GM21723 (cell line): ENCODE measurements at regions not wholly inside any gene's neighbourhood (a gene's known extent, or its start where the extent isn't known, plus 50 kb on each side); places are given as distances from the start of the nearest gene placed in this dataset.

Experiments
- ATAC-seq: cut with Tn5 transposase; IDR thresholded peaks from one replicate; pipeline ENCODE4 v1.9.1; 2021; ENCODE audit warnings: mild to moderate bottlenecking, moderate library complexity; ENCODE audit not compliant: unreplicated experiment

DNA sequence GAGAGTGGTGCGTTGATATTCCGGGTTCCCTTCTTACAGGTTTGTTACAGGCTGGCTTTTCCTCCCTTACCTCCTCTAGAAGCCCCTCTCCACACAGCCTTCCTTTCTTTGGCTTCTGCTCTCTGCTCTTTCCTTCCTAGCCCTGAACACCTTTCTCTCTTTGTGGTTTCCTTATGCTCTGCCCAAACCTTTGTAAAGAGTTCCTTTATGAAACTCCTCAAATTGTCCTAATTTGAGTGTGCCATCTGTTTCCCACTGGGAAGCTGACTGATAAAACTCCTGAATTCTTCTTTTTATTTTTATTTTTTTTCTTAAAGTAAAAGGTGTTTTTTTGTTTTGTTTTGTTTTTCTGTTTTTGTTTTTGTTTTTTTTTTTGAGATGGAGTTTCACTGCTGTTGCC is 60.1 kb upstream of the OTX2 start:
- ATAC-seq = no peak

DNA sequence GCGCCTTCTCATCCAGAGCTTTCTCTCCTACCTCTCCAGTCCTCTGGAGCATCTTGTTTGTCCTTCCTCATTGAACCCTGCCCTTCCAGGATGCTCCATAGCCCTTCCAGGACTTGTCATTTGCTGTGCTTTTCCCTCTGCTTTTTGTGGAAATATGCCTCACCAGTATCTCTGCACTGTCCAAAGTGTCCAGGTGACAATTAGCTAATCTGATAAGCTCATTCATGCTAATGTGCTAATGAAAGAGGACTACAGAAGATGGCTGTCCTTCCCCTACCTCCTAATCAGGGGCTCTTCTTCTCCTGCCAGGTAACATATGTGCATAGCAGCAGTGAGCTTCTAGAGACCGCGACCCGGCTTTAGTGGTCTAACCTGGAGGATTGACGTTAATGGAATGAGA is 58.4 kb upstream of the OTX2 start:
- no peak for ATAC-seq

DNA sequence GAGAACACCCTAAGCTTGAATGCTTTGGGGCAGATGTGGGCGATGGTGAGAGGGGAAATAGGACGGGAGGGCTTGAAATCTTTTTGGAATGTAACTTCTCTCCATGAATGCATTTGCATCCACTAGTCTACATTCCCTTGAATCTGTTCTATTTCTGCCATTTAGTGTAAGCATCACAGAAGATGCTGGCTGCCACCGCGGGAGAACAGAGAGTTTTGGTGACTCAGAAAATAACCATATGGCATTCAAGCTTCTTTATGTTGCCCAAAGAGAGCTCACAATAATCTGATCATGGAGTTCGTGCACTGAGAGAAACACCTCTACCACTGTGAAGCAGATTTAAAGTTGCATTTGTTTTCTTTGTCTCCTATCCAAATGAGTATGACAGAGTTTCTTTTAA is 52.6 kb upstream of the OTX2 start:
- no peak for ATAC-seq

DNA sequence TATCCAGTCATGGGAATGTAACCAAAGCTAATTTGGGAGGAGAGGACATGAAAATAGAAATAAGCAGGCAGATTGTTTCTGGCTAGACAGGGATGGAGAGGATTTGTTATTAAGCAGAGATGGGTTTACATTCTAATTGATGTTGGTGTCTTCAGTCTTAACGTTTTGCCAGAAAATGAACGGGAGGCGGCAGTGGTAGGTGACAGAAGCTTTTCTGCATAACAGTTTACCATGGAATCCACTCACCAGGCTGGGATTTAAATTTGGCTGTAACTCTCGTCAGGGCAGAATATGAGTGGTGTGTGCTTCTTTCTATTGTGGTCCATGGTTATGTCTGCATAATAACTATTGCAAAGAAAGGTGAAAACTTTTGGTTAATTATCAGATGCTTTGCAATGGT is 50.2 kb upstream of the OTX2 start:
- ATAC-seq = no peak
